ENCODE measurements at regions not wholly inside any gene's neighbourhood (a gene's known extent, or its start where the extent isn't known, plus 50 kb on each side); places are given as distances from the start of the nearest gene placed in this dataset.

DNA sequence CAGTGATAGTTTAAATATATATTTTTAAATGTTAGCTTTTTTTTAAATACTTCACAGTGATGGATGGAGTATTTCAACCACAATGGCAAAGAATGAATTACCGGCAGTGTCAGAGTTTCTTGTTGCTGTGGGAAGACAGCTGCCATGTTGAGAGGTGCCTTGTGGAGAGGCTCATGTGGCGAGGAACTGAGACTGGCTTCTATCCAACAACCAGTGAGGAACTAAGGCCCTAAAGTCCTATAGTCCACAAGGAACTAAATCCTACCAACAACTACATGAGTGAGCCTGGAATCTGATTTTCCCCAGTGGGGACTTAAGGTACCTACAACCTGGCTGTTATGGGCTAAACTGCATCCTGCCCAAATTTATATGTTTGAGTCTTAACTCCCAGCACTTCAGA lies 220.2 kb upstream of the PLEKHG7 start:
- no peak for TF ChIP-seq ZNF658 (tag by site-specific recombination; IDR thresholded peaks at IDR 0.05)
- TF ChIP-seq, protein P1, sequence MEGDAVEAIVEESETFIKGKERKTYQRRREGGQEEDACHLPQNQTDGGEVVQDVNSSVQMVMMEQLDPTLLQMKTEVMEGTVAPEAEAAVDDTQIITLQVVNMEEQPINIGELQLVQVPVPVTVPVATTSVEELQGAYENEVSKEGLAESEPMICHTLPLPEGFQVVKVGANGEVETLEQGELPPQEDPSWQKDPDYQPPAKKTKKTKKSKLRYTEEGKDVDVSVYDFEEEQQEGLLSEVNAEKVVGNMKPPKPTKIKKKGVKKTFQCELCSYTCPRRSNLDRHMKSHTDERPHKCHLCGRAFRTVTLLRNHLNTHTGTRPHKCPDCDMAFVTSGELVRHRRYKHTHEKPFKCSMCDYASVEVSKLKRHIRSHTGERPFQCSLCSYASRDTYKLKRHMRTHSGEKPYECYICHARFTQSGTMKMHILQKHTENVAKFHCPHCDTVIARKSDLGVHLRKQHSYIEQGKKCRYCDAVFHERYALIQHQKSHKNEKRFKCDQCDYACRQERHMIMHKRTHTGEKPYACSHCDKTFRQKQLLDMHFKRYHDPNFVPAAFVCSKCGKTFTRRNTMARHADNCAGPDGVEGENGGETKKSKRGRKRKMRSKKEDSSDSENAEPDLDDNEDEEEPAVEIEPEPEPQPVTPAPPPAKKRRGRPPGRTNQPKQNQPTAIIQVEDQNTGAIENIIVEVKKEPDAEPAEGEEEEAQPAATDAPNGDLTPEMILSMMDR (tag by site-specific recombination; IDR thresholded peaks at IDR 0.05), result no peak
- TF ChIP-seq, protein P2, sequence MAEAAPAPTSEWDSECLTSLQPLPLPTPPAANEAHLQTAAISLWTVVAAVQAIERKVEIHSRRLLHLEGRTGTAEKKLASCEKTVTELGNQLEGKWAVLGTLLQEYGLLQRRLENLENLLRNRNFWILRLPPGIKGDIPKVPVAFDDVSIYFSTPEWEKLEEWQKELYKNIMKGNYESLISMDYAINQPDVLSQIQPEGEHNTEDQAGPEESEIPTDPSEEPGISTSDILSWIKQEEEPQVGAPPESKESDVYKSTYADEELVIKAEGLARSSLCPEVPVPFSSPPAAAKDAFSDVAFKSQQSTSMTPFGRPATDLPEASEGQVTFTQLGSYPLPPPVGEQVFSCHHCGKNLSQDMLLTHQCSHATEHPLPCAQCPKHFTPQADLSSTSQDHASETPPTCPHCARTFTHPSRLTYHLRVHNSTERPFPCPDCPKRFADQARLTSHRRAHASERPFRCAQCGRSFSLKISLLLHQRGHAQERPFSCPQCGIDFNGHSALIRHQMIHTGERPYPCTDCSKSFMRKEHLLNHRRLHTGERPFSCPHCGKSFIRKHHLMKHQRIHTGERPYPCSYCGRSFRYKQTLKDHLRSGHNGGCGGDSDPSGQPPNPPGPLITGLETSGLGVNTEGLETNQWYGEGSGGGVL (tag by site-specific recombination; IDR thresholded peaks at IDR 0.05), result no peak
